ENCODE measurements at regions not wholly inside any gene's neighbourhood (a gene's known extent, or its start where the extent isn't known, plus 50 kb on each side); places are given as distances from the start of the nearest gene placed in this dataset.

- Histone ChIP-seq H3K4me3 (ENCODE audit: low read depth, low read length) (no peak overlapping the region), H3K9me3 (ENCODE audit: control insufficient read depth, insufficient read depth, low read depth, low read length) (no peaks in the 10 kb centered on the region), H3K9ac (ENCODE audit: low read length) (no peak overlapping the region), H3K36me3 (ENCODE audit: control insufficient read depth, insufficient read depth, low read length) (no peaks in the 10 kb centered on the region), H3K4me1 (ENCODE audit: control insufficient read depth, insufficient read depth, low read length) (peaks cover 15% of the 10 kb centered on the region), H3K27ac (ENCODE audit: low read depth, low read length) (no peak overlapping the region), H3K27me3 (ENCODE audit: control insufficient read depth, insufficient read depth, low read length) (peaks cover 6% of the 10 kb centered on the region; the same call in 1 of the 2 replicates)
These were observed 146.2 kb downstream of the DACT1 start for GRCh38 chr14:58783792-58784511.

- peaks cover 6% of the 10 kb centered on the region; the same call in 1 of the 2 replicates for H3K27me3 ChIP-seq (ENCODE audit: control insufficient read depth, insufficient read depth, low read length)
- H3K27ac ChIP-seq (ENCODE audit: low read depth, low read length) = no peak overlapping the region
- peaks cover 25% of the 10 kb centered on the region for H3K4me1 ChIP-seq (ENCODE audit: control insufficient read depth, insufficient read depth, low read length)
- H3K4me3 ChIP-seq (ENCODE audit: low read depth, low read length) = no peak overlapping the region
- H3K36me3 ChIP-seq (ENCODE audit: control insufficient read depth, insufficient read depth, low read length) = no peaks in the 10 kb centered on the region
- H3K9me3 ChIP-seq (ENCODE audit: control insufficient read depth, insufficient read depth, low read depth, low read length) = no peaks in the 10 kb centered on the region
- no peak overlapping the region for H3K9ac ChIP-seq (ENCODE audit: low read length)
These were observed 147.2 kb downstream of the DACT1 start for GRCh38 chr14:58784931-58785330.

- H3K4me3 ChIP-seq (ENCODE audit: low read depth, low read length) = no peak overlapping the region
- H3K9me3 ChIP-seq (ENCODE audit: control insufficient read depth, insufficient read depth, low read depth, low read length) = no peaks in the 10 kb centered on the region
- no peak overlapping the region for H3K9ac ChIP-seq (ENCODE audit: low read length)
- no peak overlapping the region for H3K27ac ChIP-seq (ENCODE audit: low read depth, low read length)
- no peaks in the 10 kb centered on the region for H3K36me3 ChIP-seq (ENCODE audit: control insufficient read depth, insufficient read depth, low read length)
- H3K4me1 ChIP-seq (ENCODE audit: control insufficient read depth, insufficient read depth, low read length) = peaks cover 27% of the 10 kb centered on the region
- H3K27me3 ChIP-seq (ENCODE audit: control insufficient read depth, insufficient read depth, low read length) = peaks cover 6% of the 10 kb centered on the region; the same call in 1 of the 2 replicates
These were observed 147.9 kb downstream of the DACT1 start for GRCh38 chr14:58785701-58786100.

DNA sequence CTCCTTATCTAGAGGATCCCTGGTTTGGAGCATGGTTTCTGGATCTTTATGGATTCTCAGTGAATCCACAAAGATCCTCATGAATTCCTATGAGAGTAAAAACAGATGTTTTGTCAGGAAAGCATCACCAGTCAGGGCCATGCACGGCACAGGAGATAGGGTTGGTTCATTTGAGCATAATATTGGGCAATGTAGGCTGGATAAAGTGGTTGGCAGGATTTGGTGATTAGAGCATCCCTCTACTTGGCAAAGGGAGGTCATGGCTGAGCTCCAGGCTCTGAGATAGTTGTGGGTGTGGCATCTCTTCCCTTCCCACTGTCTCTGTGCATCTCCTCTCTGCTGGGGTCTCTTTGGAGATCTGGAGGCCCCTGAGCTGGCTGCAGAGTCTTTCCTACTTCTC lies 149.8 kb downstream of the DACT1 start:
- Histone ChIP-seq H3K27ac (ENCODE audit: low read depth, low read length) (no peak overlapping the region), H3K27me3 (ENCODE audit: control insufficient read depth, insufficient read depth, low read length) (peaks cover 6% of the 10 kb centered on the region; the same call in 1 of the 2 replicates), H3K4me3 (ENCODE audit: low read depth, low read length) (no peak overlapping the region), H3K9ac (ENCODE audit: low read length) (no peak overlapping the region), H3K9me3 (ENCODE audit: control insufficient read depth, insufficient read depth, low read depth, low read length) (0 out of 2 replicates have a peak, but pooled peaks cover 3% of the 10 kb centered on the region), H3K4me1 (ENCODE audit: control insufficient read depth, insufficient read depth, low read length) (peaks cover 27% of the 10 kb centered on the region), H3K36me3 (ENCODE audit: control insufficient read depth, insufficient read depth, low read length) (no peaks in the 10 kb centered on the region)

DNA sequence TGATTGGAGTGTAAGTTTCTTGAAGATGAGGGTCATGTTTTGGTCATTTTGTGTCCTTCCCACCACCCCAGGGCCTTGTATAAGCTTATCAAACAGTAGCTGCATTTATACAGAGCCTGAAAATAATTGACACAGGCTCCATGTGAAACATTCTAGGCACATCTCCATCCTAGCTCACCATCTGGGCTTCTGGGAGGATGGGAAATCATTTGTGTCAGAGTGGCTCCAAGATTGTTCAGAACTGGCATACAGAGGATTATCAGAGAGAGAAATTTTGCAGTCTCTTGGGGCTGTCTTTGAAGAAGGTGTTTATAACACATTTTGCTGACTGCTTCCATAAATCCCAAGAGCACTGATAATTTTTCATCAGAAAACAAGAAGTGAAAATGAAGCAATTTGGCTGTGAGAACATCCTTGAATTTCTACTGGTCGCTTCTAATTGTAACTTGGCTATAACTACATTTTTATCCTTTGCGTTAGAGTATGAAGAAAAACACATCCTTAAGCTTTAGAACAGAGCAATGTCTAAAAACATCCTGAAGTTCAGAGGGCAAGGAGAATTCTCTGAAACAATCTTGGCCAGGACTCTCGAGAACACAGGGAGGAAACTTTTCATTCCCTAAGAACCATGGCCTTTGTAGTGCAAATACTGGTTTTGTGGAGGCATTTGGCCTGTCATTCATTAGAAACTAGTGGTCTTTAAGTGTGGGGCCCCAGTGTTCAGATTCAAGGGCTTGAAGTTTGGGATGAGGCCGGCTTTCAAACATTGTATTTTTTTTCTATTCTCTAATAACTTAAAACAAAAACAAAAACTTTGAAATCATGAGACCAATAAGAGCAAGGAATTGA lies 151.1 kb downstream of the DACT1 start:
- Histone ChIP-seq H3K36me3 (ENCODE audit: control insufficient read depth, insufficient read depth, low read length) (no peaks in the 10 kb centered on the region), H3K4me3 (ENCODE audit: low read depth, low read length) (no peak overlapping the region), H3K9me3 (ENCODE audit: control insufficient read depth, insufficient read depth, low read depth, low read length) (0 out of 2 replicates have a peak, but pooled peaks cover 3% of the 10 kb centered on the region), H3K27me3 (ENCODE audit: control insufficient read depth, insufficient read depth, low read length) (peaks cover 6% of the 10 kb centered on the region; the same call in 1 of the 2 replicates), H3K27ac (ENCODE audit: low read depth, low read length) (no peak overlapping the region), H3K9ac (ENCODE audit: low read length) (no peak overlapping the region), H3K4me1 (ENCODE audit: control insufficient read depth, insufficient read depth, low read length) (peaks cover 27% of the 10 kb centered on the region)

GRCh38 chr14:58789736-58790135 lies 152.0 kb downstream of the DACT1 start:
- Histone ChIP-seq H3K27ac (ENCODE audit: low read depth, low read length) (no peak overlapping the region), H3K4me3 (ENCODE audit: low read depth, low read length) (no peak overlapping the region), H3K27me3 (ENCODE audit: control insufficient read depth, insufficient read depth, low read length) (peaks cover 6% of the 10 kb centered on the region; the same call in 1 of the 2 replicates), H3K36me3 (ENCODE audit: control insufficient read depth, insufficient read depth, low read length) (no peaks in the 10 kb centered on the region), H3K9me3 (ENCODE audit: control insufficient read depth, insufficient read depth, low read depth, low read length) (0 out of 2 replicates have a peak, but pooled peaks cover 3% of the 10 kb centered on the region), H3K4me1 (ENCODE audit: control insufficient read depth, insufficient read depth, low read length) (peaks cover 27% of the 10 kb centered on the region), H3K9ac (ENCODE audit: low read length) (no peak overlapping the region)

GRCh38 chr14:58792416-58792815 lies 154.7 kb downstream of the DACT1 start:
- H3K27ac ChIP-seq (ENCODE audit: low read depth, low read length) = no peak overlapping the region
- 0 out of 2 replicates have a peak, but pooled peaks cover 3% of the 10 kb centered on the region for H3K9me3 ChIP-seq (ENCODE audit: control insufficient read depth, insufficient read depth, low read depth, low read length)
- H3K27me3 ChIP-seq (ENCODE audit: control insufficient read depth, insufficient read depth, low read length) = peaks cover 6% of the 10 kb centered on the region; the same call in 1 of the 2 replicates
- H3K4me3 ChIP-seq (ENCODE audit: low read depth, low read length) = no peak overlapping the region
- peaks cover 23% of the 10 kb centered on the region for H3K4me1 ChIP-seq (ENCODE audit: control insufficient read depth, insufficient read depth, low read length)
- H3K9ac ChIP-seq (ENCODE audit: low read length) = no peak overlapping the region
- no peaks in the 10 kb centered on the region for H3K36me3 ChIP-seq (ENCODE audit: control insufficient read depth, insufficient read depth, low read length)

GRCh38 chr14:58793131-58793740 lies 155.5 kb downstream of the DACT1 start:
- no peak overlapping the region for H3K27ac ChIP-seq (ENCODE audit: low read depth, low read length)
- no peaks in the 10 kb centered on the region for H3K36me3 ChIP-seq (ENCODE audit: control insufficient read depth, insufficient read depth, low read length)
- no peak overlapping the region for H3K9ac ChIP-seq (ENCODE audit: low read length)
- H3K4me1 ChIP-seq (ENCODE audit: control insufficient read depth, insufficient read depth, low read length) = peaks cover 19% of the 10 kb centered on the region
- H3K9me3 ChIP-seq (ENCODE audit: control insufficient read depth, insufficient read depth, low read depth, low read length) = 0 out of 2 replicates have a peak, but pooled peaks cover 3% of the 10 kb centered on the region
- no peaks in the 10 kb centered on the region for H3K27me3 ChIP-seq (ENCODE audit: control insufficient read depth, insufficient read depth, low read length)
- H3K4me3 ChIP-seq (ENCODE audit: low read depth, low read length) = no peak overlapping the region

GRCh38 chr14:58794993-58795762 lies 157.4 kb downstream of the DACT1 start:
- H3K4me1 ChIP-seq (ENCODE audit: control insufficient read depth, insufficient read depth, low read length) = no peaks in the 10 kb centered on the region
- no peak overlapping the region for H3K4me3 ChIP-seq (ENCODE audit: low read depth, low read length)
- no peaks in the 10 kb centered on the region for H3K27me3 ChIP-seq (ENCODE audit: control insufficient read depth, insufficient read depth, low read length)
- H3K9me3 ChIP-seq (ENCODE audit: control insufficient read depth, insufficient read depth, low read depth, low read length) = 0 out of 2 replicates have a peak, but pooled peaks cover 3% of the 10 kb centered on the region
- H3K9ac ChIP-seq (ENCODE audit: low read length) = no peak overlapping the region
- no peak overlapping the region for H3K27ac ChIP-seq (ENCODE audit: low read depth, low read length)
- H3K36me3 ChIP-seq (ENCODE audit: control insufficient read depth, insufficient read depth, low read length) = no peaks in the 10 kb centered on the region

DNA sequence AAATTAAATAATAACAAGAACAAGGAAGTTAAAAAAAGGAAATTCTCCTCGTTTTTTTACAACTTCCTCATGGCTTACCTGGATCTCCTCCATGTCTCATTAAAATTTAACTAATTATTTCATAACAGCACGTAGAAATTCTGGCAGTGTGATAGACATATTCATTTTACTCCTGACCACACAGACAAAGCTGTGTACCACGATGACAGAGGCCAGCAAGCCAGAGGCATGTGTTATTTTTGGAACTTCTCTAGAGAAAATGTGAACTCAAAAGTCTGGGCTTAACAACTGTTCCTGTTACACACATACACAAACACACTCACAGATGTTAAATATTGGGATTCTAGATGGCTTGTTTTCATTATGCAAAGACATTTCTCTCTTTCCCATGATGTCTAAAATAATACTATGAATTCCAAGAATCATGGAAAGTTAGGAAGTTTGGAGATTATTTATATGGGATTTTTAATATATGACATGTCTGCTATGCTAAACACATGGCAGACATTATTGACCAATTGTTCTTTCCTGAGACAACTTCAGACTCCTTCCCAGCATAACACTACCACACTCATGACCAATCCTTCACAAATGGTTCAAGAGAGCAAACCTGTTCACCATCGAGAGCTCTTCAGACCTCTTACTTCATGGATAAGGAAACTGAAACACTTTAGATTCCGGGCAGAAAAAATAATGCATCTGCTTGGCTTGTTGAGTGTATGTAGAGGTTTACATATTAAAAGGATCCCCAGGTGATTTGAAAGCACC lies 158.7 kb downstream of the DACT1 start:
- no peaks in the 10 kb centered on the region for H3K36me3 ChIP-seq (ENCODE audit: control insufficient read depth, insufficient read depth, low read length)
- H3K27ac ChIP-seq (ENCODE audit: low read depth, low read length) = no peak overlapping the region

More for the DNA sequence above, 158.7 kb downstream of the DACT1 start:
- Histone ChIP-seq H3K9ac (ENCODE audit: low read length) (no peak overlapping the region), H3K4me1 (ENCODE audit: control insufficient read depth, insufficient read depth, low read length) (no peaks in the 10 kb centered on the region), H3K9me3 (ENCODE audit: control insufficient read depth, insufficient read depth, low read depth, low read length) (no peaks in the 10 kb centered on the region), H3K27me3 (ENCODE audit: control insufficient read depth, insufficient read depth, low read length) (no peaks in the 10 kb centered on the region), H3K4me3 (ENCODE audit: low read depth, low read length) (no peak overlapping the region)
